B cell (primary cell): ENCODE measurements at regions not wholly inside any gene's neighbourhood (a gene's known extent, or its start where the extent isn't known, plus 50 kb on each side); places are given as distances from the start of the nearest gene placed in this dataset.

Source experiments
- EZH2 ChIP-seq: IDR thresholded peaks from 2 replicates; pipeline ENCODE4 v1.6.1; 2012; ENCODE audit warnings: borderline replicate concordance, low read depth, mild to moderate bottlenecking, moderate library complexity, low read length; ENCODE audit not compliant: insufficient read depth, poor library complexity, severe bottlenecking
- TF ChIP-seq, protein P1 (sequence below): fragments of 200-600 bp; IDR thresholded peaks from one replicate; pipeline ENCODE4 v1.8.0; 2022; ENCODE audit warnings: antibody characterized with exemption, mild to moderate bottlenecking

DNA sequence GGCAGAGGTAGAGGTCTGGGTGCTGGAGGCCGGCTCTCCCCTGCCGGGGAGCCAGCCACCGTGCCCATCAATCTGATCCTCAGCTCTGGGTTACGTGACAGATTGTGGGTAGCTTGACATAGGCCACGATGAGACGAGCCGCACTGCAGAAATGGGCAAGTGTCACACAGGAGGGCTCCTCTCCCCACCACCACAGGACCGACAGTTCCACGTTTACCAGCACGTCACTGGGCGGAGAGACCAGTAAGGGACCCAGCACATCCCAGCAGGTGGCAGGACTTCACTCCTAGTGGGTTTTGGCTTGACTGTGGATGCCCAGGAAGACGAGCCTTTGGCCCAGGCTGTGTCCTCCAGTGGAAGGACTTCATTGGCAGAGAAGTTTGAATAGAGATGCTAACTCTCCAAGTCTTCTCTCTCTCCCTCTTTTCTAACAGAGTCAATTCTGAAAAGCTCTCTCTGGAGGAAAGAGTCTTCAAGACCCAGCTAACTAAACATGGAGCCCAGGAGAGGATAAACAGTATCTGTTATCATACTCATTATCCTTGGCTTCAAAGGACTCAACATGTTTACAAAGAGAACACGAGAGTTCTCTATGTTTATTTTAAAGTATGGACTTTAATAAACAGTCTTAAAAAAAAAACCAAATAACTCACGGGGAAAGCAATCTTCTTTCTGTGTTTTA is 129.3 kb upstream of the JCAD start:
- TF ChIP-seq, protein P1, sequence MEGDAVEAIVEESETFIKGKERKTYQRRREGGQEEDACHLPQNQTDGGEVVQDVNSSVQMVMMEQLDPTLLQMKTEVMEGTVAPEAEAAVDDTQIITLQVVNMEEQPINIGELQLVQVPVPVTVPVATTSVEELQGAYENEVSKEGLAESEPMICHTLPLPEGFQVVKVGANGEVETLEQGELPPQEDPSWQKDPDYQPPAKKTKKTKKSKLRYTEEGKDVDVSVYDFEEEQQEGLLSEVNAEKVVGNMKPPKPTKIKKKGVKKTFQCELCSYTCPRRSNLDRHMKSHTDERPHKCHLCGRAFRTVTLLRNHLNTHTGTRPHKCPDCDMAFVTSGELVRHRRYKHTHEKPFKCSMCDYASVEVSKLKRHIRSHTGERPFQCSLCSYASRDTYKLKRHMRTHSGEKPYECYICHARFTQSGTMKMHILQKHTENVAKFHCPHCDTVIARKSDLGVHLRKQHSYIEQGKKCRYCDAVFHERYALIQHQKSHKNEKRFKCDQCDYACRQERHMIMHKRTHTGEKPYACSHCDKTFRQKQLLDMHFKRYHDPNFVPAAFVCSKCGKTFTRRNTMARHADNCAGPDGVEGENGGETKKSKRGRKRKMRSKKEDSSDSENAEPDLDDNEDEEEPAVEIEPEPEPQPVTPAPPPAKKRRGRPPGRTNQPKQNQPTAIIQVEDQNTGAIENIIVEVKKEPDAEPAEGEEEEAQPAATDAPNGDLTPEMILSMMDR: no peak
- no peak for TF ChIP-seq EZH2
